Natural killer cell (primary cell): ENCODE measurements at regions not wholly inside any gene's neighbourhood (a gene's known extent, or its start where the extent isn't known, plus 50 kb on each side); places are given as distances from the start of the nearest gene placed in this dataset.

Experiments
- ATAC-seq, 3 donors: fragments of 150-1000 bp in 2 of 3; fragments of 200-7000 bp in 1 of 3; cut with Tn5 transposase; 1 replicate in 1 of 3; 2 replicates in 2 of 3; pipeline ENCODE4 v1.10.0; 2021; ENCODE audit warnings: mild to moderate bottlenecking in 2 of 3, moderate library complexity in 2 of 3
- DNase-seq, 2 donors: peaks; one replicate each; pipeline versions ENCODE4 v3.0.0 to v3.0.0-alpha.2; 2013 to 2021; ENCODE audit warnings: mixed read lengths in 1 of 2
- H3K27ac ChIP-seq: one replicate; pipeline ENCODE4 v1.5.1; 2013; ENCODE audit warnings: mild to moderate bottlenecking, low read length
- H3K27me3 ChIP-seq: one replicate; pipeline ENCODE4 v1.6.1; 2013; ENCODE audit warnings: low read length; ENCODE audit not compliant: control insufficient read depth, insufficient read depth
- H3K36me3 ChIP-seq: one replicate; pipeline ENCODE4 v1.6.1; 2013; ENCODE audit warnings: low read length; ENCODE audit not compliant: control insufficient read depth, insufficient read depth
- H3K4me1 ChIP-seq: one replicate; pipeline ENCODE4 v1.6.1; 2013; ENCODE audit warnings: low read length; ENCODE audit not compliant: control insufficient read depth, insufficient read depth
- H3K4me3 ChIP-seq: one replicate; pipeline ENCODE4 v1.5.1; 2013; ENCODE audit warnings: low read length
- H3K9me3 ChIP-seq: one replicate; pipeline ENCODE4 v1.6.1; 2013; ENCODE audit warnings: low read length; ENCODE audit not compliant: control insufficient read depth, insufficient read depth
- H3K27ac Mint-ChIP-seq, 2 donors: one replicate each; pipeline ENCODE4 v1.8.0; 2022; ENCODE audit warnings: mild to moderate bottlenecking in 2 of 2, mixed read lengths in 2 of 2, moderate library complexity in 1 of 2
- H3K27me3 Mint-ChIP-seq, 2 donors: one replicate each; pipeline ENCODE4 v1.8.0; 2022; ENCODE audit warnings: low read depth in 2 of 2, mixed read lengths in 2 of 2
- H3K36me3 Mint-ChIP-seq: one replicate; pipeline ENCODE4 v1.8.0; 2022; ENCODE audit warnings: mixed read lengths
- H3K4me1 Mint-ChIP-seq, 2 donors: one replicate each; pipeline ENCODE4 v1.8.0; 2022; ENCODE audit warnings: mixed read lengths in 2 of 2
- H3K4me3 Mint-ChIP-seq: one replicate; pipeline ENCODE4 v1.8.0; 2022; ENCODE audit warnings: mild to moderate bottlenecking, moderate library complexity, mixed read lengths
- H3K9me3 Mint-ChIP-seq, 2 donors: one replicate each; pipeline ENCODE4 v1.8.0; 2022; ENCODE audit warnings: mixed read lengths in 2 of 2
- CTCF ChIP-seq: fragments of 200-600 bp; IDR thresholded peaks from one replicate; pipeline ENCODE4 v1.8.0; 2022; ENCODE audit warnings: antibody characterized with exemption
- WGBS: methylation state at CpG from one replicate; pipeline ENCODE4 v1.1.7; 2013; ENCODE audit warnings: missing lambda C conversion rate; ENCODE audit not compliant: insufficient coverage; 5-methylcytosine and 5-hydroxymethylcytosine counted together
- intact Hi-C: fragments of 100-400 bp; cut with micrococcal nuclease; formaldehyde crosslinking; loops from one replicate; pipeline ENCODE4 v1.14.2; 2022

GRCh38 chr22:46092011-46092410, 58.3 kb upstream of the PPARA start:
- Mint-ChIP-seq H3K9me3 (no peaks in the 10 kb centered on the region), H3K4me1 (peaks cover 0 to 14% of the 10 kb centered on the region in 2 donors), H3K4me3 (no peak overlapping the region), H3K27ac (no peak overlapping the region), H3K27me3 (no peaks in the 10 kb centered on the region), H3K36me3 (no peaks in the 10 kb centered on the region)
- H3K36me3 ChIP-seq, result no peaks in the 10 kb centered on the region
- H3K27me3 ChIP-seq, result no peaks in the 10 kb centered on the region
- intact Hi-C loops, result no loop called here
- DNase-seq (no peak), ATAC-seq (no peak)
- H3K4me1 ChIP-seq, result no peaks in the 10 kb centered on the region
- no peak for TF ChIP-seq CTCF
- no peaks in the 10 kb centered on the region for H3K9me3 ChIP-seq
- H3K4me3 ChIP-seq, result no peak overlapping the region
- H3K27ac ChIP-seq, result no peak overlapping the region
- 97% methylated on average over 13 of the region's 13 CpGs for WGBS

- no peaks in the 10 kb centered on the region for H3K4me1 ChIP-seq
- Mint-ChIP-seq H3K36me3 (no peaks in the 10 kb centered on the region), H3K4me1 (peaks cover 0 to 14% of the 10 kb centered on the region in 2 donors), H3K4me3 (no peak overlapping the region), H3K27ac (no peak overlapping the region), H3K9me3 (no peaks in the 10 kb centered on the region), H3K27me3 (no peaks in the 10 kb centered on the region)
- intact Hi-C loops, result no loop called here
- no peak for TF ChIP-seq CTCF
- H3K9me3 ChIP-seq, result no peaks in the 10 kb centered on the region
- no peaks in the 10 kb centered on the region for H3K36me3 ChIP-seq
- no peaks in the 10 kb centered on the region for H3K27me3 ChIP-seq
- 91% methylated on average over 21 of the region's 21 CpGs for WGBS
- ATAC-seq, result no peak
- H3K4me3 ChIP-seq, result no peak overlapping the region
- no peak overlapping the region for H3K27ac ChIP-seq
- DNase-seq, result no peak
Observed at GRCh38 chr22:46092670-46093410, 57.5 kb upstream of the PPARA start.

- Mint-ChIP-seq H3K27me3 (no peaks in the 10 kb centered on the region), H3K4me1 (peaks cover 0 to 14% of the 10 kb centered on the region in 2 donors), H3K9me3 (no peaks in the 10 kb centered on the region), H3K4me3 (no peak overlapping the region), H3K27ac (no peak overlapping the region), H3K36me3 (no peaks in the 10 kb centered on the region)
- WGBS, result 98% methylated on average over 5 of the region's 5 CpGs
- Histone ChIP-seq H3K36me3 (peaks cover 4% of the 10 kb centered on the region), H3K4me3 (no peak overlapping the region), H3K4me1 (no peaks in the 10 kb centered on the region), H3K9me3 (no peaks in the 10 kb centered on the region), H3K27ac (no peak overlapping the region), H3K27me3 (no peaks in the 10 kb centered on the region)
- DNase-seq, result no peak
- no peak for ATAC-seq
- intact Hi-C loops, result no loop called here
- TF ChIP-seq CTCF, result no peak
Observed at GRCh38 chr22:46093796-46094195, 56.5 kb upstream of the PPARA start.

GRCh38 chr22:46094676-46095075, 55.6 kb upstream of the PPARA start:
- no peak for TF ChIP-seq CTCF
- Histone ChIP-seq H3K4me1 (no peaks in the 10 kb centered on the region), H3K4me3 (no peak overlapping the region), H3K36me3 (peaks cover 7% of the 10 kb centered on the region), H3K27me3 (no peaks in the 10 kb centered on the region), H3K9me3 (no peaks in the 10 kb centered on the region), H3K27ac (no peak overlapping the region)
- Mint-ChIP-seq H3K27me3 (no peaks in the 10 kb centered on the region), H3K36me3 (no peaks in the 10 kb centered on the region), H3K4me3 (no peak overlapping the region), H3K9me3 (no peaks in the 10 kb centered on the region), H3K4me1 (peaks cover 0 to 14% of the 10 kb centered on the region in 2 donors), H3K27ac (no peak overlapping the region)
- no peak for ATAC-seq
- intact Hi-C loops, result no loop called here
- no peak for DNase-seq
- WGBS, result 95% methylated on average over 8 of the region's 8 CpGs
